GM23248 (cell line): ENCODE measurements at regions not wholly inside any gene's neighbourhood (a gene's known extent, or its start where the extent isn't known, plus 50 kb on each side); places are given as distances from the start of the nearest gene placed in this dataset.

Source experiments
- DNase-seq: peaks from one replicate; pipeline ENCODE4 v3.0.0-alpha.2; 2015
- H2AFZ ChIP-seq: fragments of 200-600 bp; sonication (generic); 2 replicates; pipeline ENCODE4 v1.6.1; 2016; ENCODE audit warnings: antibody characterized with exemption
- H3F3A ChIP-seq: fragments of 200-600 bp; sonication (generic); 2 replicates; pipeline ENCODE4 v1.6.1; 2016; ENCODE audit warnings: mild to moderate bottlenecking, antibody characterized with exemption, mixed run types; ENCODE audit not compliant: insufficient read depth
- H3K27ac ChIP-seq: fragments of 200-600 bp; sonication (generic); 2 replicates; pipeline ENCODE4 v1.5.1; 2016; ENCODE audit warnings: mild to moderate bottlenecking
- H3K27me3 ChIP-seq: fragments of 200-600 bp; sonication (generic); replicated peaks from 2 replicates; pipeline ENCODE4 v1.6.1; 2016; ENCODE audit warnings: mild to moderate bottlenecking; ENCODE audit not compliant: insufficient read depth
- H3K36me3 ChIP-seq: fragments of 200-600 bp; sonication (generic); 2 replicates; pipeline ENCODE4 v1.6.1; 2016; ENCODE audit warnings: low read depth, mild to moderate bottlenecking
- H3K4me1 ChIP-seq: fragments of 200-600 bp; sonication (generic); 2 replicates; pipeline ENCODE4 v1.6.1; 2016; ENCODE audit warnings: mild to moderate bottlenecking; ENCODE audit not compliant: insufficient read depth
- H3K4me2 ChIP-seq: fragments of 200-600 bp; sonication (generic); one replicate; pipeline ENCODE4 v1.6.1; 2016; ENCODE audit warnings: mild to moderate bottlenecking; ENCODE audit not compliant: unreplicated experiment
- H3K4me3 ChIP-seq: fragments of 200-600 bp; sonication (generic); 2 replicates; pipeline ENCODE4 v1.5.1; 2016; ENCODE audit warnings: mild to moderate bottlenecking
- H3K79me2 ChIP-seq: fragments of 200-600 bp; sonication (generic); 2 replicates; pipeline ENCODE4 v1.6.1; 2016; ENCODE audit warnings: mild to moderate bottlenecking; ENCODE audit not compliant: insufficient read depth
- H3K9ac ChIP-seq: fragments of 200-600 bp; sonication (generic); 2 replicates; pipeline ENCODE4 v1.6.1; 2016; ENCODE audit warnings: mild to moderate bottlenecking
- H3K9me2 ChIP-seq: fragments of 200-600 bp; sonication (generic); 2 replicates; pipeline ENCODE4 v1.6.1; 2016; ENCODE audit warnings: mixed run types, mild to moderate bottlenecking, moderate library complexity; ENCODE audit not compliant: insufficient read depth
- H3K9me3 ChIP-seq: fragments of 200-600 bp; sonication (generic); one replicate; pipeline ENCODE4 v1.6.1; 2017; ENCODE audit warnings: low read depth
- H4K20me1 ChIP-seq: fragments of 200-600 bp; sonication (generic); 2 replicates; pipeline ENCODE4 v1.6.0; 2016; ENCODE audit not compliant: insufficient read depth
- EZH2 ChIP-seq: fragments of 200-600 bp; sonication (generic); IDR thresholded peaks from 2 replicates; pipeline ENCODE4 v1.6.1; 2018; ENCODE audit warnings: antibody characterized with exemption, mild to moderate bottlenecking; ENCODE audit not compliant: insufficient read depth, poor library complexity, severe bottlenecking
- EZH2phosphoT487 ChIP-seq: fragments of 200-600 bp; sonication (generic); IDR thresholded peaks from 2 replicates; pipeline ENCODE4 v1.6.1; 2018; ENCODE audit warnings: antibody characterized with exemption, moderate library complexity, mild to moderate bottlenecking, low read depth; ENCODE audit not compliant: insufficient read depth
- WGBS, 2 experiments: methylation state at CpG; one replicate each; pipeline ENCODE4 v1.1.6; 2015 to 2017; ENCODE audit warnings: low lambda C conversion rate in 2 of 2, low coverage in 1 of 2; ENCODE audit errors: missing lambda C conversion rate in 2 of 2; 5-methylcytosine and 5-hydroxymethylcytosine counted together
- in situ Hi-C: fragments of 300-500 bp; cut with MboI; formaldehyde crosslinking; loops from 2 replicates; pipeline ENCODE4 v1.15.0; 2020

GRCh38 chr2:147547440-147547839 is 297.4 kb upstream of the ACVR2A start:
- H2AFZ ChIP-seq = peak overlapping the region; percentile 8; the same call in 1 of the 2 replicates
- H3K4me3 ChIP-seq = no peak overlapping the region
- H3K9ac ChIP-seq = no peak overlapping the region
- no peaks in the 10 kb centered on the region for H3K9me3 ChIP-seq
- 50 to 70% methylated on average over 1 of the region's 1 CpG for WGBS, 2 experiments
- H3K4me2 ChIP-seq = peak overlapping the region; percentile 48
- in situ Hi-C loops = no loop called here
- H3K4me1 ChIP-seq = peaks cover 82% of the 10 kb centered on the region
- H4K20me1 ChIP-seq = no peaks in the 10 kb centered on the region
- no peak for TF ChIP-seq EZH2
- TF ChIP-seq EZH2phosphoT487 = no peak
- peaks cover 5% of the 10 kb centered on the region; the same call in 1 of the 2 replicates for H3K9me2 ChIP-seq
- peaks cover 62% of the 10 kb centered on the region for H3F3A ChIP-seq
- DNase-seq = peak; percentile 47
- H3K27me3 ChIP-seq = no peaks in the 10 kb centered on the region
- no peaks in the 10 kb centered on the region for H3K79me2 ChIP-seq
- H3K36me3 ChIP-seq = no peaks in the 10 kb centered on the region
- H3K27ac ChIP-seq = peak overlapping the region; percentile 72

GRCh38 chr2:147546109-147546508 is 298.7 kb upstream of the ACVR2A start:
- 76 to 88% methylated on average over 1 of the region's 1 CpG for WGBS, 2 experiments
- DNase-seq = no peak
- in situ Hi-C loops = no loop called here
- TF ChIP-seq EZH2phosphoT487 (no peak), EZH2 (no peak)
- Histone ChIP-seq H3K9me3 (no peaks in the 10 kb centered on the region), H4K20me1 (no peaks in the 10 kb centered on the region), H2AFZ (no peak overlapping the region), H3K4me2 (no peak overlapping the region), H3K36me3 (no peaks in the 10 kb centered on the region), H3K27me3 (no peaks in the 10 kb centered on the region), H3K4me3 (no peak overlapping the region), H3K4me1 (peaks cover 72% of the 10 kb centered on the region), H3K9ac (no peak overlapping the region), H3K27ac (no peak overlapping the region), H3K79me2 (no peaks in the 10 kb centered on the region), H3K9me2 (peaks cover 5% of the 10 kb centered on the region; the same call in 1 of the 2 replicates), H3F3A (peaks cover 60% of the 10 kb centered on the region)

GRCh38 chr2:147543056-147543455 is 301.8 kb upstream of the ACVR2A start:
- Histone ChIP-seq H3K36me3 (no peaks in the 10 kb centered on the region), H3K9me3 (no peaks in the 10 kb centered on the region), H3F3A (peaks cover 50% of the 10 kb centered on the region), H3K9me2 (peaks cover 5% of the 10 kb centered on the region; the same call in 1 of the 2 replicates), H2AFZ (peak overlapping the region; percentile 18; the same call in 1 of the 2 replicates), H3K4me1 (peaks cover 64% of the 10 kb centered on the region), H3K9ac (no peak overlapping the region), H3K79me2 (no peaks in the 10 kb centered on the region), H3K27ac (peak overlapping the region; percentile 58), H3K27me3 (no peaks in the 10 kb centered on the region), H3K4me3 (no peak overlapping the region), H4K20me1 (no peaks in the 10 kb centered on the region), H3K4me2 (peak overlapping the region; percentile 46)
- DNase-seq = peak; percentile 77
- TF ChIP-seq EZH2 (no peak), EZH2phosphoT487 (no peak)
- in situ Hi-C loops = no loop called here

GRCh38 chr2:147542351-147542750 is 302.5 kb upstream of the ACVR2A start:
- no peak for TF ChIP-seq EZH2phosphoT487
- TF ChIP-seq EZH2 = no peak
- Histone ChIP-seq H3K27ac (peak overlapping the region; percentile 58; the same call in 1 of the 2 replicates), H3K9me3 (no peaks in the 10 kb centered on the region), H3K79me2 (no peaks in the 10 kb centered on the region), H3K27me3 (no peaks in the 10 kb centered on the region), H3F3A (peaks cover 50% of the 10 kb centered on the region), H3K36me3 (no peaks in the 10 kb centered on the region), H2AFZ (no peak overlapping the region), H3K4me2 (no peak overlapping the region), H3K9ac (no peak overlapping the region), H4K20me1 (no peaks in the 10 kb centered on the region), H3K4me3 (no peak overlapping the region), H3K9me2 (peaks cover 5% of the 10 kb centered on the region; the same call in 1 of the 2 replicates), H3K4me1 (peaks cover 64% of the 10 kb centered on the region)
- DNase-seq = no peak
- 57 to 60% methylated on average over 3 of the region's 3 CpGs for WGBS, 2 experiments
- in situ Hi-C loops = no loop called here

GRCh38 chr2:147541314-147541713 is 303.5 kb upstream of the ACVR2A start:
- H2AFZ ChIP-seq = no peak overlapping the region
- no peak overlapping the region for H3K4me3 ChIP-seq
- peaks cover 56% of the 10 kb centered on the region for H3K4me1 ChIP-seq
- whole genome bisulfite sequencing, 2 experiments = 67 to 83% methylated on average over 1 of the region's 1 CpG
- H3K9me2 ChIP-seq = peaks cover 5% of the 10 kb centered on the region; the same call in 1 of the 2 replicates
- no peaks in the 10 kb centered on the region for H3K36me3 ChIP-seq
- H3F3A ChIP-seq = peaks cover 50% of the 10 kb centered on the region
- no peak overlapping the region for H3K9ac ChIP-seq
- TF ChIP-seq EZH2phosphoT487 = no peak
- TF ChIP-seq EZH2 = no peak
- in situ Hi-C loops = no loop called here
- no peaks in the 10 kb centered on the region for H3K27me3 ChIP-seq
- no peaks in the 10 kb centered on the region for H3K79me2 ChIP-seq
- H3K4me2 ChIP-seq = no peak overlapping the region
- H3K9me3 ChIP-seq = no peaks in the 10 kb centered on the region
- no peak overlapping the region for H3K27ac ChIP-seq
- no peak for DNase-seq
- H4K20me1 ChIP-seq = no peaks in the 10 kb centered on the region
